ENCODE measurements at regions not wholly inside any gene's neighbourhood (a gene's known extent, or its start where the extent isn't known, plus 50 kb on each side); places are given as distances from the start of the nearest gene placed in this dataset.

DNA sequence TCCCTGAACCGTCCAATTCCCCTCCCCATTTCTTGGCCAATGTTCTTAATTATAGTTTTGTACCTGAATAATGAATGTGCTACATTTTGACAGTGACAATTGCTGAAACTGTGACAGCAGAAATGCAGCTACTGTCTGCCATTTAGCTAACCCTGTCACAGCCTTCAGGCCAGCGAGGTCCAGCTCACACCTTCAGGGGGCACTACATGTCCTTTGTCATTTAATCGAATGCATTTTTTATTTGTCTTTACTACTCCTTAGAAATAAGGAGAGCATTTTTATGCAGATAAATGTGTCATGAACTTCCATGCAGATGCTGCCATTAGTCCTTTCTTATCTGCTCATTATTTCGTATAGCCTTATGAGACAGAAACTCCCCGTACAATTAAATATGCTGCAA lies 159.9 kb downstream of the MZT1 start:
- no peaks in the 10 kb centered on the region for H3K4me1 ChIP-seq (ENCODE audit: insufficient read depth, low read length)
- no peak overlapping the region for H3K4me3 ChIP-seq (ENCODE audit: low read length)
- Mint-ChIP-seq H3K4me1 (ENCODE audit: low read depth) (no peaks in the 10 kb centered on the region), H3K9me3 (no peaks in the 10 kb centered on the region), H3K36me3 (ENCODE audit: low read depth) (no peaks in the 10 kb centered on the region), H3K4me3 (no peak overlapping the region), H3K27ac (no peak overlapping the region), H3K27me3 (peaks cover 4% of the 10 kb centered on the region)
- H3K27ac ChIP-seq (ENCODE audit: low read depth in 1 of 2, low read length in 2 of 2), result no peak overlapping the region
- POLR2A ChIA-PET, result no interaction called here
- H3K9me3 ChIP-seq (ENCODE audit: control insufficient read depth in 1 of 2, insufficient read depth in 1 of 2, low read length in 2 of 2), result no peaks in the 10 kb centered on the region
- intact Hi-C loops (cut with DNase I, micrococcal nuclease), result no loop called here
- H3K27me3 ChIP-seq (ENCODE audit: control insufficient read depth in 1 of 2, insufficient read depth in 2 of 2, low read length in 2 of 2), result no peaks in the 10 kb centered on the region
- no peak for DNase-seq
- TF ChIP-seq, protein P1, sequence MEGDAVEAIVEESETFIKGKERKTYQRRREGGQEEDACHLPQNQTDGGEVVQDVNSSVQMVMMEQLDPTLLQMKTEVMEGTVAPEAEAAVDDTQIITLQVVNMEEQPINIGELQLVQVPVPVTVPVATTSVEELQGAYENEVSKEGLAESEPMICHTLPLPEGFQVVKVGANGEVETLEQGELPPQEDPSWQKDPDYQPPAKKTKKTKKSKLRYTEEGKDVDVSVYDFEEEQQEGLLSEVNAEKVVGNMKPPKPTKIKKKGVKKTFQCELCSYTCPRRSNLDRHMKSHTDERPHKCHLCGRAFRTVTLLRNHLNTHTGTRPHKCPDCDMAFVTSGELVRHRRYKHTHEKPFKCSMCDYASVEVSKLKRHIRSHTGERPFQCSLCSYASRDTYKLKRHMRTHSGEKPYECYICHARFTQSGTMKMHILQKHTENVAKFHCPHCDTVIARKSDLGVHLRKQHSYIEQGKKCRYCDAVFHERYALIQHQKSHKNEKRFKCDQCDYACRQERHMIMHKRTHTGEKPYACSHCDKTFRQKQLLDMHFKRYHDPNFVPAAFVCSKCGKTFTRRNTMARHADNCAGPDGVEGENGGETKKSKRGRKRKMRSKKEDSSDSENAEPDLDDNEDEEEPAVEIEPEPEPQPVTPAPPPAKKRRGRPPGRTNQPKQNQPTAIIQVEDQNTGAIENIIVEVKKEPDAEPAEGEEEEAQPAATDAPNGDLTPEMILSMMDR (IDR thresholded peaks at IDR 0.05), result no peak
- CTCF ChIA-PET, result no interaction called here
- no peaks in the 10 kb centered on the region for H3K36me3 ChIP-seq (ENCODE audit: insufficient read depth, low read length)
- ATAC-seq (ENCODE audit: poor library complexity), result no peak

DNA sequence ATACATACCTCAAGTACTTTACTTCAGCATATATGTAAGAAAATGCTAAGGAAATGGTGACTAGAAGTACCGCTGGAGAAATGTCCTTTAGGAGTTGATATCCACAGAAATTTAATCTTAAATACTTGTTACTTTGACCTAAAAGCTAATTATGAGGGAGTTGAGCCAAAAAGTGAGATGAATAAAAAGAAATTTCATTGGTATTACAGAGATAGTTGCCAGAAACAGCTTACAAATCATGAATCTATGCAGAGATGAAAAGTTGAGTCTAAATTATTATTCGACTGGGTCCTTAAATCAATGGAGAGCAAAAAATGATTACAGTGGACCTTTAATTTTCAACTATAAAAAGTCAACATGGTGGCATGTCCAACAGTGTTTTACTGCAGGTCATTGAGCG lies 160.9 kb downstream of the MZT1 start:
- no peaks in the 10 kb centered on the region for H3K4me1 Mint-ChIP-seq (ENCODE audit: low read depth)
- intact Hi-C loops (cut with DNase I, micrococcal nuclease), result no loop called here
- H3K27ac Mint-ChIP-seq, result no peak overlapping the region
- POLR2A ChIA-PET, result no interaction called here
- DNase-seq (no peak), ATAC-seq (ENCODE audit: poor library complexity) (no peak)
- Histone ChIP-seq H3K4me3 (ENCODE audit: low read length) (no peak overlapping the region), H3K27ac (ENCODE audit: low read depth in 1 of 2, low read length in 2 of 2) (no peak overlapping the region), H3K4me1 (ENCODE audit: insufficient read depth, low read length) (no peaks in the 10 kb centered on the region), H3K27me3 (ENCODE audit: control insufficient read depth in 1 of 2, insufficient read depth in 2 of 2, low read length in 2 of 2) (no peaks in the 10 kb centered on the region), H3K36me3 (ENCODE audit: insufficient read depth, low read length) (no peaks in the 10 kb centered on the region), H3K9me3 (ENCODE audit: control insufficient read depth in 1 of 2, insufficient read depth in 1 of 2, low read length in 2 of 2) (no peaks in the 10 kb centered on the region)
- H3K9me3 Mint-ChIP-seq, result no peaks in the 10 kb centered on the region
- CTCF ChIA-PET, result no interaction called here
- H3K27me3 Mint-ChIP-seq, result peaks cover 4% of the 10 kb centered on the region
- TF ChIP-seq, protein P1 (IDR thresholded peaks at IDR 0.05), result no peak
- H3K4me3 Mint-ChIP-seq, result no peak overlapping the region
- no peaks in the 10 kb centered on the region for H3K36me3 Mint-ChIP-seq (ENCODE audit: low read depth)

- intact Hi-C loops (cut with DNase I, micrococcal nuclease), result no loop called here
- DNase-seq (no peak), ATAC-seq (ENCODE audit: poor library complexity) (no peak)
- no peaks in the 10 kb centered on the region for H3K4me1 Mint-ChIP-seq (ENCODE audit: low read depth)
- H3K27ac ChIP-seq (ENCODE audit: low read depth in 1 of 2, low read length in 2 of 2), result no peak overlapping the region
- no peaks in the 10 kb centered on the region for H3K36me3 Mint-ChIP-seq (ENCODE audit: low read depth)
- no peaks in the 10 kb centered on the region for H3K36me3 ChIP-seq (ENCODE audit: insufficient read depth, low read length)
- H3K27me3 Mint-ChIP-seq, result peaks cover 4% of the 10 kb centered on the region
- ChIA-PET CTCF (no interaction called here), POLR2A (no interaction called here)
- no peak overlapping the region for H3K27ac Mint-ChIP-seq
- no peaks in the 10 kb centered on the region for H3K4me1 ChIP-seq (ENCODE audit: insufficient read depth, low read length)
- no peak overlapping the region for H3K4me3 ChIP-seq (ENCODE audit: low read length)
- H3K9me3 ChIP-seq (ENCODE audit: control insufficient read depth in 1 of 2, insufficient read depth in 1 of 2, low read length in 2 of 2), result no peaks in the 10 kb centered on the region
- no peak overlapping the region for H3K4me3 Mint-ChIP-seq
- H3K27me3 ChIP-seq (ENCODE audit: control insufficient read depth in 1 of 2, insufficient read depth in 2 of 2, low read length in 2 of 2), result no peaks in the 10 kb centered on the region
- no peaks in the 10 kb centered on the region for H3K9me3 Mint-ChIP-seq
- TF ChIP-seq, protein P1 (IDR thresholded peaks at IDR 0.05), result no peak
These were observed 161.5 kb downstream of the MZT1 start for GRCh38 chr13:72565893-72566292.
